ENCODE measurements at regions not wholly inside any gene's neighbourhood (a gene's known extent, or its start where the extent isn't known, plus 50 kb on each side); places are given as distances from the start of the nearest gene placed in this dataset.

DNA sequence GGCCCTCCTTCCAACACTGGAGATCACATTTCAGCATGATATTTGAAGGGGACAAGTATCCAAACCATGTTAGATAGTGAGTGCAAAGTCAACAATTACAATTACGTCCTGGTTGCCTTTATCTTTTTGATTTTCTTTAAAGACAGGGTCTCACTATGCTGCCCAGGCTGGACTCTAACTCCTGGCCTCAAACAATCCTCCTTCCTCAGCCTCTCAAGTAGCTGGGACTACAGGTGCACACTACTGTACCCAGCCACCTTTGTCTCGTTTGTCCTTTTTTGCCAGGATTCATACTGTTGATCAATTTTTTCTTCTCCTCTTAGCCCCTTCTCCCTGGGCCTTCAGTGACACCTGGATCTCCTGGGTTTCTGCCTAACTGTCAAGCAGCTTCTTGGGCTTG, 240.5 kb upstream of the FANCL start:
- TF ChIP-seq YY1 (IDR thresholded peaks at IDR 0.05; ENCODE audit: low read depth, low read length), result no peak
- TF ChIP-seq, protein P1, sequence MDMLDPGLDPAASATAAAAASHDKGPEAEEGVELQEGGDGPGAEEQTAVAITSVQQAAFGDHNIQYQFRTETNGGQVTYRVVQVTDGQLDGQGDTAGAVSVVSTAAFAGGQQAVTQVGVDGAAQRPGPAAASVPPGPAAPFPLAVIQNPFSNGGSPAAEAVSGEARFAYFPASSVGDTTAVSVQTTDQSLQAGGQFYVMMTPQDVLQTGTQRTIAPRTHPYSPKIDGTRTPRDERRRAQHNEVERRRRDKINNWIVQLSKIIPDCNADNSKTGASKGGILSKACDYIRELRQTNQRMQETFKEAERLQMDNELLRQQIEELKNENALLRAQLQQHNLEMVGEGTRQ (IDR thresholded peaks at IDR 0.05; ENCODE audit: low read length), result no peak
